ENCODE measurements at regions not wholly inside any gene's neighbourhood (a gene's known extent, or its start where the extent isn't known, plus 50 kb on each side); places are given as distances from the start of the nearest gene placed in this dataset.

GRCh38 chr3:168425936-168426595 lies 330.3 kb upstream of the GOLIM4 start:
- no peak for TF ChIP-seq EP300 (IDR thresholded peaks at IDR 0.05)
- no peak for TF ChIP-seq CTCF (IDR thresholded peaks at IDR 0.05)
- no peak for TF ChIP-seq POLR2A (IDR thresholded peaks at IDR 0.05)

Measured in ovary (tissue), 3 donors.